ENCODE measurements at regions not wholly inside any gene's neighbourhood (a gene's known extent, or its start where the extent isn't known, plus 50 kb on each side); places are given as distances from the start of the nearest gene placed in this dataset.

DNA sequence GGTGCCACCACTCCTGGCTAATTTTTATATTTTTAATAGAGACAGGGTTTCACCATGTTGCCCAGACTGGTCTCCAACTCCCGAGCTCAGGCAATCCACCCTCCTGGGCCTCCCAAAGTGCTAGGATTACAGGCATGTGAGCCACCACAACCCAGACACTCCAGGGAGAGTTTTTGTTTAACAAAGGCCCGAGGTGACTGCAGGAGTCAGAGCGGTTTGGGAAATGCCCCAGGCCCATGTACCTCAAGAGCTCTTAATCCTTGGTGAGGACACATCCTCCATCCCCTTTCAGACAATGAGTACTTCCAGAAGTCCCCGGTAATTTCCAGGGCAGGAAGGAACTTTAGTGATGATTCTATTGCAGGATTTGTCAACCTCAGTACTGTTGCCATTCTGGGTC, 176.0 kb downstream of the ESRRB start:
- DNase-seq = no peak

DNA sequence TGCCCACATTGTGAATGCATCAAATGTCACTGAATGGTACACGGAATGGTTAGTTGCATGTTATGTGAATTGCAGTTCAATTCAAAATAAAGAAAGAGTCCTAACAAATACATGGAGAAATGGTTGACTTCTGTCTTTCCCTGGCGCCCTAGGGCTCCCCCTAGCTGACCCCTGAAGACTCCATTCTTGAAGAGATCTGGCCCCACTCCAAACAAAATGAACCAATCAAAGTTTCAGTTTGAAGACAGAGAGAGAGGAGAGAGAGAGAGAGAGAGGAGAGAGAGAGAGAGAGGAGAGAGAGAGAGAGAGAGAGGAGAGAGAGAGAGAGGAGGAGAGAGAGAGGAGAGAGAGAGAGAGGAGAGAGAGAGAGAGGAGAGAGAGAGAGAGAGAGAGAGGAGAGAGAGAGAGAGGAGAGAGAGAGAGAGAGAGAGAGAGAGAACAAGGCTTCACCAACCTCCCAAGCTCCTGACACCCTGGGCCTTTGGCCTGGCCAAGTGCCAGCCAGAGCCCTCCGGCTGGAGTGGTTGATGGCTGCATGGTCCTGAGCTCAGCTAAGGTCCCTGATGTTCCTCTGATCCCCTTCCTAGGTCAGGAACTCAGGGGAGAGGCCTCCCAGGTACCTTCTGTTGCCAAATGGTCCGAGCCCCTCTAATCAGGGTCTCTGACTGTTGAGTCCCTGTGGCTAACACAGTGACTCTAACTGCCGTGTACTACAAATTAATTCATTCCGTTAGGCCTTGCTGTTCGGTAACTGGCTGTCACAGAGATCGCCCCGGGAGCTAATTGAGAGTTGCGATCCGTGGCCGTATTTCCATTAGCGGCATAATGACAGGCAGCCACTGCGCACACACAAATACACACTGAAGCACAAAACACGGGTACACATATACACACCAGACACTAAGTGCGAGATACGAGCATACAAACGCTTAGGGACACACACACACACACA, 188.8 kb downstream of the ESRRB start:
- no peak for DNase-seq

GRCh38 chr14:76566439-76566838, 190.5 kb downstream of the ESRRB start:
- no peak for DNase-seq

- no peak for DNase-seq
Measured at GRCh38 chr14:76574416-76575095, 186.7 kb upstream of the VASH1 start.

DNA sequence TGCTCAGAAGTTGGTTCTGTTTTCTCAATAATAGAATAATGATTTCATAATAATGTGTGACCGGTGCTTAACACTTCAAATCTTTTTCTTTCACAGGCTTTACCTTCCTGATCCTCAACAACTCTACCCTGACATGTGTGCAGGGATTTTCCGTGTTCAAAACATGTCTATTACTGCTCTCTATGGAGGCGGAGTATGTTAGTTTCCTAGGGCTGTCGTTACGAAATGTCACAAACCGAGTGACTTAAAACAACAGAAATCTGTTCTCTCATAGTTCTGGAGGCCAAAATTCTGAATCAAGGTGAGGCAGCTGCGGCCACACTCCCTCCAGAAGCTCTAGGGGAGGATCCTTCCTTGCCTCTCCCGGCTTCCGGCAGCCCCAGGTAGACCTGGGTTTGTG, 186.2 kb upstream of the VASH1 start:
- no peak for DNase-seq

DNA sequence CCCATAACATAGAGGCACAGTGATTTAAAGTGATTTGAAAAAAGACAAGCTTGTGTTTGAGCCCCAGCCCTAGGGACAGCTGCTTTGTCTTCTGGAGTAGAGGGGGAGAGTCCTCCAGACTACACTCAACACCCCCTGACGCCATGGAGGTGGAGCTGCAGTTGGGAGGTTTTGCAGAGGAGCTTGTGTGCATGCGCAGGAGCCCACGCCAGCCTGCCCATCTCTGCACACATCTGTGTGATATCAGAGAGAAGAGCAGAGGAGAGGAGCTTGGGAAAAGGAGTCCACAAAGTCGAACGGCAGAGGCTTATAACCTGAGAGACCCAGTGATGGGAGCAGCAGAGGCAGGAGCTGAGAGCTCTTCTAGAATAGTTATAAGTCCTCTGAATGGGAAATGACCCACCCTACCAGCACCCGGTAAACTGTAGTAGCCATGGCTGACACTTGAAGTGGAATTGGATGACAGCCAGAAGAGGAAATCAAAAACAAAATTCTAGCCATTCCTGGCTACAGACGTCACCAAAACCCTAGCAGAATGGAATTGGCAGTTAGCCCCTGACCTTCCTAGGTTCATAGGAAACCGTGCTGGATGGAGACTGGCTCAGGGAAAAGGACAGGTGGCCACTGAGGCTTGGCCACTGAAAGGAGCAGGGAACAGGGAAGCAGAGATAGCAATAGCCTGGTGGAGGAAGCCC, 185.1 kb upstream of the VASH1 start:
- no peak for DNase-seq

DNA sequence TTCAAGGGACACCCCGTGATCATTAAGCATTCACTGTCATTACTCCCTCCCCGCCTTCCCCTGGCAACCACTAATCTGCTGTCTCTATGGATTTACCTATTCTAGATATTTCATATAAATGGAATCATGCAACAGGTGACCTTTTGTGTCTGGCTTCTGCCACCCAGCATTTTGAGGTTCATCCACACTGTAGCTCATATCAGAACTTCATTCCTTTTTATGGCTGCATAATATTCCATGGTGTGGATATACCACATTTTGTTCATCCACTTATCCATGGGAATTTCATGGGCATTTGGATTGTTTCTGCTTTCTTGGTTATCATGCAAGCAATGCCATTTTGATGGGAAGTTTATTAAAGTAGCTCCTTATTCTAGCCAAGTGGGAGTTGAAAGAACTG, 184.2 kb upstream of the VASH1 start:
- DNase-seq = no peak

GRCh38 chr14:76577837-76578236, 183.4 kb upstream of the VASH1 start:
- DNase-seq = no peak

- no peak for DNase-seq
Measured at GRCh38 chr14:76580399-76580798, 180.9 kb upstream of the VASH1 start.

DNA sequence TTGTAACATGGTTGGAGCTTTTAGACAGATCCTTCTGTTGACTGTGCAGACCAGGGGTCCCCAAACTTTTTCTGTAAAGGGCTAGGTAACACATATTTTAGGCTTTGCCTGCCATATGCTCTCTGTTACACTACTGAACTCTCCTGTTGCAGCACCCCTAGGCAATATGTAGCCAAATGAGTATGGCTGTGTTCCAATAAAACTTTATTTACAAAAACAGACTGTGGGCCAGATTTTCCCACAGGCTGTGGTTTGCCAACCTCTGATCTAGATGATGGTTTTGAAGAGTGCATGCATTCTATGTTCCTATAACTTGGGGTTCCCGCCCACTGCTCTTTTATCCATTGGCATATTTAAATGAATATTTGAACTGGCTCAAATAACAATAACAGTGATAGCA, 180.3 kb upstream of the VASH1 start:
- DNase-seq = no peak

GRCh38 chr14:76581592-76581991, 179.7 kb upstream of the VASH1 start:
- DNase-seq = no peak

DNA sequence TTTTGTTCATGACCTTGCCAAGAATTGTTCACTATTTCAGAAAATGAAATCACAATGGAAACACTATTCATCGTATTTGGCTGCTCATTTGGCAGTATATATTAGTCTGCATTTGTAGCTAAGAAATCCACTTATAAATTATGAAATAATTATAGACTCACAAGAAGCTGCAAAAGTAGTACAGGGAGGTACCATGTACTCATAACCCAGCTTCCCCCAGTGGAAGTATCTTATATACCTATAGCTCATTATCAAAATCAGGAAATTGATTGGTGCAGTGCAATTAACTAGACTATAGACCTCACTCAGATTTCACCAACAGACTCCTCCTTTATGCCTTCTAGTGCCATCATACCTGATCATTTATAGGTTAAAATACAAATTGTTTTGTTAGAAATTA, 178.8 kb upstream of the VASH1 start:
- no peak for DNase-seq

- DNase-seq = no peak
Measured at GRCh38 chr14:76583174-76583573, 178.1 kb upstream of the VASH1 start.

GRCh38 chr14:76583805-76584204, 177.5 kb upstream of the VASH1 start:
- no peak for DNase-seq

GRCh38 chr14:76584271-76584702, 177.0 kb upstream of the VASH1 start:
- no peak for DNase-seq

- no peak for DNase-seq
Measured at GRCh38 chr14:76585616-76586015, 175.7 kb upstream of the VASH1 start.

- no peak for DNase-seq
Measured at GRCh38 chr14:76589246-76589645, 172.0 kb upstream of the VASH1 start.

- DNase-seq = no peak
Measured at GRCh38 chr14:76591266-76591665, 170.0 kb upstream of the VASH1 start.

DNA sequence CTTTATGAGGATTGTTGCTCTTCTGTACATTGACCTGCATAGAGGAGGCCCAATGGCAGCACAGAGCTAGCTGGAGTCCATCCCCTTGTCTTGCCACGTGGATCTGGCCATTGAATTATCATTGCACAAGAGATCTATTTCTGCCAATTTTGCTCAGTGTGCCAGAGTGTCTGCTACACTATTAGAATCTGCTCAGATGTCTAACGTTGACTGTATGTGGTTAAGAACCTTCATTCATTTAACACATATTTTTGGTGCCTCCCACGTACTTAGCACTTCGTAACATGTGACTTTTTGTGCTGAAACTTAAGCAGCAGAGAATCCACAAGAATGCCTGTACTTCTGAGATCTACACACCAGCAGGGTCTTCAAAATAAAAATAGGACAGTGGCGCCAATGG, 166.0 kb upstream of the VASH1 start:
- DNase-seq = no peak

DNA sequence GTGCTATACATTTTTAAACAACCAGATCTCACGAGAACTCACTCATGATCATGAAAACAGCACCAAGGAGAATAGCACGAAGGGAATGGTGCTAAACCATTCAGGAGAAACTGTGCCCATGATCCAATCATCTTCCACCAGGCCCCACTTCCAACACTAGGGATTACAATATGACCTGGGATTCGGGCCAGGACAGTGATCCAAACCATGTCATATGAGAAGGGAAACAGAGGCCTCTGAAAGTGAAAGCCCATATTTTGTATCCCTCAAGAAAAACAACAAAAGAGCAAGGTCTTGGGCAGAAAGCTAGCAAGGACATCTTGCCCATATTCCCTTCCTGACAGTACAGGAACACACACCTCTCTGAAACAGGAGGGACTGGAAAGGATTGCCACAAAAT, 163.9 kb upstream of the VASH1 start:
- DNase-seq = no peak

DNA sequence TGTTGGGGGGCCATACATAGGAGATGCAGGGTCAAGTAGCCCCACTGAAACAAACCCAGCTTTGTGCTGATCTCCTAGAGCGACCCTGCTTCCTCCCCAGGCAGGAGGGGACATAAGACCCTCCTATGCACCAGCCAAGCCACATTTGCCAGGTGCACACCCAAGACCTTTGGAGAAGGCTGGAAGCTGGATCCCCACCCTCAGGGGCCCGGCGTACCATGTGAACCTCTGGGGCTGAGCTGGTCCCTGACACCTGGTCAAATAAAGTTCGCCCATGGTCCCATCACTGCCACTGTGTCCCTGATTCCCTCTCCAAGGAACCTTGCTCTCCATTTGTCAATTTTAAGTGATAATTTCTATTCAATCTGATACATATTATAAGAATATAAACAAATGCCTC, 162.1 kb upstream of the VASH1 start:
- no peak for DNase-seq

GRCh38 chr14:76599559-76600287, 161.5 kb upstream of the VASH1 start:
- DNase-seq = no peak

- no peak for DNase-seq
Measured at GRCh38 chr14:76603713-76604112, 157.6 kb upstream of the VASH1 start.

All from activated CD4-positive, alpha-beta T cell treated with anti-CD3 and anti-CD28 coated beads, Interleukin-2, amount 50 U/mL, for 1 hour (primary cell).